ENCODE measurements at regions not wholly inside any gene's neighbourhood (a gene's known extent, or its start where the extent isn't known, plus 50 kb on each side); places are given as distances from the start of the nearest gene placed in this dataset.

DNA sequence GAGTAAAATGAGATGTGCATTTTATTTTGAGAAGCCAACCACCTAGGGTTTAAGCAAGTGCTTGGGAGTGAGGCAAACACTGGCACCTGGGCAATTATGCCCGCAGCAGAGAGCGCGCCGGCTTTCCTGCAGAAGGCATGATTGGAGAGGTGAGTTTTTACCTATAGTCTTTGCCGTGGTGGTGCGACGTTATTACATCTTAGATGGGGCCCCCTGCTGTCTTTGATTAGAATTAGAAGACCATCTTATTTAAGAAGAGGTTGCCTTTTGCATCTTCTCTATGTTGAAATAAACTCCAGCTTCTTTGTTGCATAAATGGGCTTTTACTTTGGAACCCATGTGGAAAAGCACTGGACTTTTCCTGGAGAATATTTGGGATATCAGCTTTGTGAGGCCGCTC is 409.5 kb downstream of the GLRX3 start:
- Histone ChIP-seq H3K9ac (ENCODE audit: low read length) (no peak overlapping the region), H4K20me1 (ENCODE audit: low read length) (no peaks in the 10 kb centered on the region), H3K79me2 (ENCODE audit: low read length) (no peaks in the 10 kb centered on the region), H3K4me2 (ENCODE audit: low read length) (no peak overlapping the region), H3F3A (ENCODE audit: low read length, unreplicated experiment) (no peaks in the 10 kb centered on the region), H3K27me3 (ENCODE audit: low read length) (no peaks in the 10 kb centered on the region), H3K27ac (ENCODE audit: low read length) (no peak overlapping the region), H3K4me3 (ENCODE audit: low read length) (no peak overlapping the region), H3K4me1 (ENCODE audit: insufficient read depth, low read length) (no peaks in the 10 kb centered on the region), H3K36me3 (ENCODE audit: low read depth, low read length) (no peaks in the 10 kb centered on the region), H3K9me2 (replicated peaks; ENCODE audit: low read length) (no peaks in the 10 kb centered on the region), H3K9me3 (ENCODE audit: low read length) (no peaks in the 10 kb centered on the region), H2AFZ (ENCODE audit: low read length) (no peak overlapping the region)
- DNase-seq = no peak
- no TSS peak for BruUV-seq (replicated peaks)
- ChIA-PET POLR2A (ENCODE audit: unreplicated experiment) (no interaction called here), CTCF (no interaction called here)
- no peak for TF ChIP-seq EZH2phosphoT487 (IDR thresholded peaks at IDR 0.05; ENCODE audit: borderline replicate concordance, low read length)
- TF ChIP-seq, protein P1, sequence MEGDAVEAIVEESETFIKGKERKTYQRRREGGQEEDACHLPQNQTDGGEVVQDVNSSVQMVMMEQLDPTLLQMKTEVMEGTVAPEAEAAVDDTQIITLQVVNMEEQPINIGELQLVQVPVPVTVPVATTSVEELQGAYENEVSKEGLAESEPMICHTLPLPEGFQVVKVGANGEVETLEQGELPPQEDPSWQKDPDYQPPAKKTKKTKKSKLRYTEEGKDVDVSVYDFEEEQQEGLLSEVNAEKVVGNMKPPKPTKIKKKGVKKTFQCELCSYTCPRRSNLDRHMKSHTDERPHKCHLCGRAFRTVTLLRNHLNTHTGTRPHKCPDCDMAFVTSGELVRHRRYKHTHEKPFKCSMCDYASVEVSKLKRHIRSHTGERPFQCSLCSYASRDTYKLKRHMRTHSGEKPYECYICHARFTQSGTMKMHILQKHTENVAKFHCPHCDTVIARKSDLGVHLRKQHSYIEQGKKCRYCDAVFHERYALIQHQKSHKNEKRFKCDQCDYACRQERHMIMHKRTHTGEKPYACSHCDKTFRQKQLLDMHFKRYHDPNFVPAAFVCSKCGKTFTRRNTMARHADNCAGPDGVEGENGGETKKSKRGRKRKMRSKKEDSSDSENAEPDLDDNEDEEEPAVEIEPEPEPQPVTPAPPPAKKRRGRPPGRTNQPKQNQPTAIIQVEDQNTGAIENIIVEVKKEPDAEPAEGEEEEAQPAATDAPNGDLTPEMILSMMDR (conservative IDR thresholded peaks at IDR 0.05; ENCODE audit: low read depth, low read length) = no peak
- TF ChIP-seq EZH2 (IDR thresholded peaks at IDR 0.05; ENCODE audit: low read length, unreplicated experiment) = no peak
- intact Hi-C loops (cut with micrococcal nuclease) = no loop called here
- ATAC-seq = no peak

DNA sequence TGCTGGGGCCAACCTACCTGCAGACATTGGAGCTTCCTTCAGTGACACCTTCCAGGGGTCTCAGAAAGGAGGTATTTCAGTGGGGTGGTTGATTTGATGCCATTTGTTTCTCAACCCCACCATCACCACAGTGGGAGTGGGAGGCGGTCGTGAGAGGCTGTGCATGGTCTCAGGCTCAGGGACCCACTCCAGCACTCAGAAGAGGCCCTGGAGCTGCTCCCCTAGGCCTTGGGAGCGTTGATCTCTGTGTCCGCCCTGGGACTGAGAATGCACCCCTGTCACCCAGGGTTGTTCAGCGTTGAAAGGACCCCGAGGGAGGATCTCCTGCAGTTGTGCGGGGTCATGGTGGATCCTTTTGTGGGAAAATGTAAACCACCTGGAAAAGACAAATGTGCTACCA is 410.6 kb downstream of the GLRX3 start:
- BruUV-seq (replicated peaks) = no TSS peak
- Histone ChIP-seq H3K4me2 (ENCODE audit: low read length) (no peak overlapping the region), H3K27ac (ENCODE audit: low read length) (no peak overlapping the region), H4K20me1 (ENCODE audit: low read length) (no peaks in the 10 kb centered on the region), H3K4me3 (ENCODE audit: low read length) (no peak overlapping the region), H3K79me2 (ENCODE audit: low read length) (no peaks in the 10 kb centered on the region), H3K9me3 (ENCODE audit: low read length) (no peaks in the 10 kb centered on the region), H3F3A (ENCODE audit: low read length, unreplicated experiment) (no peaks in the 10 kb centered on the region), H3K9me2 (replicated peaks; ENCODE audit: low read length) (no peaks in the 10 kb centered on the region), H3K9ac (ENCODE audit: low read length) (no peak overlapping the region), H2AFZ (ENCODE audit: low read length) (no peak overlapping the region), H3K4me1 (ENCODE audit: insufficient read depth, low read length) (no peaks in the 10 kb centered on the region), H3K36me3 (ENCODE audit: low read depth, low read length) (no peaks in the 10 kb centered on the region), H3K27me3 (ENCODE audit: low read length) (no peaks in the 10 kb centered on the region)
- ATAC-seq = no peak
- ChIA-PET POLR2A (ENCODE audit: unreplicated experiment) (no interaction called here), CTCF (no interaction called here)
- TF ChIP-seq, protein P1 (conservative IDR thresholded peaks at IDR 0.05; ENCODE audit: low read depth, low read length) = no peak
- no peak for TF ChIP-seq EZH2 (IDR thresholded peaks at IDR 0.05; ENCODE audit: low read length, unreplicated experiment)
- TF ChIP-seq EZH2phosphoT487 (IDR thresholded peaks at IDR 0.05; ENCODE audit: borderline replicate concordance, low read length) = no peak
- DNase-seq = no peak
- intact Hi-C loops (cut with micrococcal nuclease) = no loop called here

DNA sequence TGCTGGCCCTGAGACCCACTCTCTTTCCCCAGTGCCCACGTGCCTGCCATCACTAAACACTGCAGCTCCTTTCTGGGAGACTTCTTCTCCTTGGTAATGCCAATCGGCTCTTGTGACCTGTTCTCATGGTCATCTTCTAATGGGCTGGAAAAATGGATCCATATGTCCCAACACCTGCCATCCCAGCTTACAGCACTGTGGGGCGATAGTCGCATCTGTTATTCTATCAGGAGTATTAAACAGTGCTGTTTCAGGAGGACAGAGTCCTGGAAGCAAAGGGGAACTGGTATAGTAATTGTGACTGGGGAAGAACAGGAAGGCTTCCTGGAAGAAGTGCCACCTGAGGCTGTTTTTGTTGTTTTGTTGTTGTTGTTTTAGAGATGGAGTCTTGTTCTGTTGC is 411.2 kb downstream of the GLRX3 start:
- Histone ChIP-seq H3K4me3 (ENCODE audit: low read length) (no peak overlapping the region), H3K36me3 (ENCODE audit: low read depth, low read length) (no peaks in the 10 kb centered on the region), H3K9ac (ENCODE audit: low read length) (no peak overlapping the region), H3K27me3 (ENCODE audit: low read length) (no peaks in the 10 kb centered on the region), H3K9me2 (replicated peaks; ENCODE audit: low read length) (no peaks in the 10 kb centered on the region), H2AFZ (ENCODE audit: low read length) (no peak overlapping the region), H3K4me1 (ENCODE audit: insufficient read depth, low read length) (no peaks in the 10 kb centered on the region), H4K20me1 (ENCODE audit: low read length) (no peaks in the 10 kb centered on the region), H3K9me3 (ENCODE audit: low read length) (no peaks in the 10 kb centered on the region), H3F3A (ENCODE audit: low read length, unreplicated experiment) (no peaks in the 10 kb centered on the region), H3K4me2 (ENCODE audit: low read length) (no peak overlapping the region), H3K27ac (ENCODE audit: low read length) (no peak overlapping the region), H3K79me2 (ENCODE audit: low read length) (no peaks in the 10 kb centered on the region)
- intact Hi-C loops (cut with micrococcal nuclease) = no loop called here
- no peak for ATAC-seq
- ChIA-PET POLR2A (ENCODE audit: unreplicated experiment) (no interaction called here), CTCF (no interaction called here)
- DNase-seq = no peak
- no TSS peak for BruUV-seq (replicated peaks)
- TF ChIP-seq EZH2 (IDR thresholded peaks at IDR 0.05; ENCODE audit: low read length, unreplicated experiment) (no peak), EZH2phosphoT487 (IDR thresholded peaks at IDR 0.05; ENCODE audit: borderline replicate concordance, low read length) (no peak)
- TF ChIP-seq, protein P1 (conservative IDR thresholded peaks at IDR 0.05; ENCODE audit: low read depth, low read length) = no peak
